Activated naive CD8-positive, alpha-beta T cell treated with anti-CD3 and anti-CD28 coated beads for 36 hours (primary cell): ENCODE measurements at regions not wholly inside any gene's neighbourhood (a gene's known extent, or its start where the extent isn't known, plus 50 kb on each side); places are given as distances from the start of the nearest gene placed in this dataset.
"Not testable (repeated sequence)": the region's sequence is repeated elsewhere in the genome, so short reads cannot be mapped to it uniquely, and the experiment has no call there.

Experiments
- DNase-seq: peaks from one replicate; pipeline ENCODE4 v3.0.0; 2021
- H3K27ac Mint-ChIP-seq: one replicate; pipeline ENCODE4 v1.8.0; 2022; ENCODE audit warnings: mild to moderate bottlenecking, moderate library complexity, mixed read lengths
- H3K27me3 Mint-ChIP-seq: one replicate; pipeline ENCODE4 v1.8.0; 2022; ENCODE audit warnings: mild to moderate bottlenecking, mixed read lengths
- H3K36me3 Mint-ChIP-seq: one replicate; pipeline ENCODE4 v1.8.0; 2021; ENCODE audit warnings: mild to moderate bottlenecking, mixed read lengths
- H3K4me1 Mint-ChIP-seq: one replicate; pipeline ENCODE4 v1.8.0; 2021; ENCODE audit warnings: mixed read lengths
- H3K4me3 Mint-ChIP-seq: one replicate; pipeline ENCODE4 v1.8.0; 2022; ENCODE audit warnings: mild to moderate bottlenecking, moderate library complexity, mixed read lengths
- H3K9me3 Mint-ChIP-seq: one replicate; pipeline ENCODE4 v1.8.0; 2022; ENCODE audit warnings: mixed read lengths

- no peak overlapping the region for H3K27ac Mint-ChIP-seq
- H3K4me1 Mint-ChIP-seq, result no peaks in the 10 kb centered on the region
- no peaks in the 10 kb centered on the region for H3K27me3 Mint-ChIP-seq
- DNase-seq, result no peak
- H3K36me3 Mint-ChIP-seq, result no peaks in the 10 kb centered on the region
- H3K9me3 Mint-ChIP-seq, result no peaks in the 10 kb centered on the region
- no peak overlapping the region for H3K4me3 Mint-ChIP-seq
Observed at GRCh38 chr18:39168723-39169122, 1603.1 kb upstream of the CELF4 start.

GRCh38 chr18:39167990-39168389, 1602.4 kb upstream of the CELF4 start:
- Mint-ChIP-seq H3K27ac (no peak overlapping the region), H3K9me3 (no peaks in the 10 kb centered on the region), H3K4me1 (no peaks in the 10 kb centered on the region), H3K36me3 (no peaks in the 10 kb centered on the region), H3K4me3 (no peak overlapping the region), H3K27me3 (no peaks in the 10 kb centered on the region)
- no peak for DNase-seq

GRCh38 chr18:39166776-39167175, 1601.2 kb upstream of the CELF4 start:
- H3K4me3 Mint-ChIP-seq, result no peak overlapping the region
- H3K9me3 Mint-ChIP-seq, result no peaks in the 10 kb centered on the region
- no peak for DNase-seq
- H3K27me3 Mint-ChIP-seq, result no peaks in the 10 kb centered on the region
- no peaks in the 10 kb centered on the region for H3K4me1 Mint-ChIP-seq
- no peak overlapping the region for H3K27ac Mint-ChIP-seq
- H3K36me3 Mint-ChIP-seq, result no peaks in the 10 kb centered on the region

GRCh38 chr18:39162013-39162827, 1596.6 kb upstream of the CELF4 start:
- no peak overlapping the region for H3K27ac Mint-ChIP-seq
- peaks cover 4% of the 10 kb centered on the region for H3K9me3 Mint-ChIP-seq
- no peaks in the 10 kb centered on the region for H3K36me3 Mint-ChIP-seq
- H3K4me1 Mint-ChIP-seq, result no peaks in the 10 kb centered on the region
- no peak overlapping the region for H3K4me3 Mint-ChIP-seq
- no peak for DNase-seq
- no peaks in the 10 kb centered on the region for H3K27me3 Mint-ChIP-seq

GRCh38 chr18:39149211-39149806, 1583.7 kb upstream of the CELF4 start:
- H3K27ac Mint-ChIP-seq, result no peak overlapping the region
- H3K4me1 Mint-ChIP-seq, result no peaks in the 10 kb centered on the region
- no peak for DNase-seq
- no peak overlapping the region for H3K4me3 Mint-ChIP-seq
- peaks cover 5% of the 10 kb centered on the region for H3K27me3 Mint-ChIP-seq
- H3K36me3 Mint-ChIP-seq, result peaks cover 1% of the 10 kb centered on the region
- peaks cover 13% of the 10 kb centered on the region for H3K9me3 Mint-ChIP-seq

- H3K36me3 Mint-ChIP-seq, result no peaks in the 10 kb centered on the region
- DNase-seq, result no peak
- no peaks in the 10 kb centered on the region for H3K27me3 Mint-ChIP-seq
- peaks cover 3% of the 10 kb centered on the region for H3K9me3 Mint-ChIP-seq
- H3K4me3 Mint-ChIP-seq, result no peak overlapping the region
- no peak overlapping the region for H3K27ac Mint-ChIP-seq
- H3K4me1 Mint-ChIP-seq, result no peaks in the 10 kb centered on the region
Observed at GRCh38 chr18:39134255-39134654, 1568.7 kb upstream of the CELF4 start.

- H3K27ac Mint-ChIP-seq, H3K4me1 Mint-ChIP-seq, DNase-seq, H3K36me3 Mint-ChIP-seq, H3K27me3 Mint-ChIP-seq, H3K4me3 Mint-ChIP-seq: not testable (repeated sequence)
- peaks cover 10% of the 10 kb centered on the region for H3K9me3 Mint-ChIP-seq
Observed at GRCh38 chr18:39127538-39127937, 1561.9 kb upstream of the CELF4 start.

- no peaks in the 10 kb centered on the region for H3K27me3 Mint-ChIP-seq
- no peak overlapping the region for H3K4me3 Mint-ChIP-seq
- no peak for DNase-seq
- H3K36me3 Mint-ChIP-seq, result no peaks in the 10 kb centered on the region
- H3K9me3 Mint-ChIP-seq, result no peaks in the 10 kb centered on the region
- H3K27ac Mint-ChIP-seq, result no peak overlapping the region
- no peaks in the 10 kb centered on the region for H3K4me1 Mint-ChIP-seq
Observed at GRCh38 chr18:39113790-39114189, 1548.2 kb upstream of the CELF4 start.

- H3K4me3 Mint-ChIP-seq, result no peak overlapping the region
- H3K27ac Mint-ChIP-seq, result no peak overlapping the region
- no peaks in the 10 kb centered on the region for H3K36me3 Mint-ChIP-seq
- H3K4me1 Mint-ChIP-seq, result no peaks in the 10 kb centered on the region
- H3K27me3 Mint-ChIP-seq, result no peaks in the 10 kb centered on the region
- DNase-seq, result no peak
- no peaks in the 10 kb centered on the region for H3K9me3 Mint-ChIP-seq
Observed at GRCh38 chr18:39105104-39105503, 1539.5 kb upstream of the CELF4 start.

GRCh38 chr18:39072970-39073369, 1507.4 kb upstream of the CELF4 start:
- Mint-ChIP-seq H3K36me3 (no peaks in the 10 kb centered on the region), H3K27ac (no peak overlapping the region), H3K4me3 (no peak overlapping the region), H3K4me1 (no peaks in the 10 kb centered on the region), H3K9me3 (peaks cover 1% of the 10 kb centered on the region), H3K27me3 (no peaks in the 10 kb centered on the region)
- DNase-seq, result no peak

- no peak overlapping the region for H3K4me3 Mint-ChIP-seq
- no peak overlapping the region for H3K27ac Mint-ChIP-seq
Observed at GRCh38 chr18:39062426-39062825, 1496.8 kb upstream of the CELF4 start.

GRCh38 chr18:39058386-39059000, 1492.9 kb upstream of the CELF4 start:
- DNase-seq, result no peak
- Mint-ChIP-seq H3K36me3 (no peaks in the 10 kb centered on the region), H3K4me1 (no peaks in the 10 kb centered on the region), H3K27me3 (no peaks in the 10 kb centered on the region), H3K27ac (no peak overlapping the region), H3K4me3 (no peak overlapping the region), H3K9me3 (no peaks in the 10 kb centered on the region)

More at GRCh38 chr18:39062426-39062825, 1496.8 kb upstream of the CELF4 start:
- DNase-seq, result no peak
- Mint-ChIP-seq H3K4me1 (no peaks in the 10 kb centered on the region), H3K36me3 (no peaks in the 10 kb centered on the region), H3K9me3 (no peaks in the 10 kb centered on the region), H3K27me3 (no peaks in the 10 kb centered on the region)

- Mint-ChIP-seq H3K9me3 (no peaks in the 10 kb centered on the region), H3K4me1 (no peaks in the 10 kb centered on the region), H3K27me3 (no peaks in the 10 kb centered on the region), H3K36me3 (no peaks in the 10 kb centered on the region), H3K4me3 (no peak overlapping the region), H3K27ac (no peak overlapping the region)
- no peak for DNase-seq
Observed at GRCh38 chr18:39057423-39058064, 1491.9 kb upstream of the CELF4 start.

GRCh38 chr18:39053571-39053970, 1488.0 kb upstream of the CELF4 start:
- no peak overlapping the region for H3K4me3 Mint-ChIP-seq
- no peaks in the 10 kb centered on the region for H3K9me3 Mint-ChIP-seq
- H3K4me1 Mint-ChIP-seq, result no peaks in the 10 kb centered on the region
- H3K27ac Mint-ChIP-seq, result no peak overlapping the region
- H3K36me3 Mint-ChIP-seq, result no peaks in the 10 kb centered on the region
- no peak for DNase-seq
- no peaks in the 10 kb centered on the region for H3K27me3 Mint-ChIP-seq

GRCh38 chr18:39051013-39051412, 1485.4 kb upstream of the CELF4 start:
- DNase-seq, result no peak
- no peak overlapping the region for H3K4me3 Mint-ChIP-seq
- H3K27ac Mint-ChIP-seq, result no peak overlapping the region
- H3K36me3 Mint-ChIP-seq, result no peaks in the 10 kb centered on the region
- no peaks in the 10 kb centered on the region for H3K27me3 Mint-ChIP-seq
- no peaks in the 10 kb centered on the region for H3K9me3 Mint-ChIP-seq
- H3K4me1 Mint-ChIP-seq, result no peaks in the 10 kb centered on the region
